AG09319 (cell line): ENCODE measurements at regions not wholly inside any gene's neighbourhood (a gene's known extent, or its start where the extent isn't known, plus 50 kb on each side); places are given as distances from the start of the nearest gene placed in this dataset.

Experiments
- DNase-seq: peaks from one replicate; pipeline ENCODE4 v3.0.0-alpha.2; 2010; ENCODE audit warnings: low read depth; ENCODE audit errors: extremely low read depth
- TF ChIP-seq, protein P1 (sequence below): IDR thresholded peaks from 2 replicates; pipeline ENCODE4 v1.5.1; 2011; ENCODE audit warnings: low read depth, mild to moderate bottlenecking, inconsistent platforms, low read length, moderate library complexity

DNA sequence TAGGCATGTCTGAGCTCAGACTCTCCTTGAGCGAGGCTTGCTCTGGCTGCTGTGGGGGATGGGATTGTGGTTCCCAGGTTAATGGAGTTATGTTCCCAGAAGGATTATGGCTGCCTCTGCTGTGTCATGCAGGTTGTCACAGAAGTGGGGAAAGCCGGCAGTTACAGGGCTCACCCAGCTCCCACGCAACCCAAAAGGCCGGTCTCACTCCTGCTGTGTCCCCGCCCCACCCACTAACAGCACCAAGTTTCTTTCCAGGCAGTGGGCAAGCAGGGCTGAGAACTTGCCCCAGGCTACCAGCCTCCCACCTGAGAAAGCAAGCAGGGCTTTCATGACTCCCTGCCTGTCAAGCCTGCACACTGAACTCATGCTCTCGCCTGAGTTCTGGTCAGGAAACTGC lies 750.5 kb downstream of the FRK start:
- DNase-seq = no peak
- TF ChIP-seq, protein P1, sequence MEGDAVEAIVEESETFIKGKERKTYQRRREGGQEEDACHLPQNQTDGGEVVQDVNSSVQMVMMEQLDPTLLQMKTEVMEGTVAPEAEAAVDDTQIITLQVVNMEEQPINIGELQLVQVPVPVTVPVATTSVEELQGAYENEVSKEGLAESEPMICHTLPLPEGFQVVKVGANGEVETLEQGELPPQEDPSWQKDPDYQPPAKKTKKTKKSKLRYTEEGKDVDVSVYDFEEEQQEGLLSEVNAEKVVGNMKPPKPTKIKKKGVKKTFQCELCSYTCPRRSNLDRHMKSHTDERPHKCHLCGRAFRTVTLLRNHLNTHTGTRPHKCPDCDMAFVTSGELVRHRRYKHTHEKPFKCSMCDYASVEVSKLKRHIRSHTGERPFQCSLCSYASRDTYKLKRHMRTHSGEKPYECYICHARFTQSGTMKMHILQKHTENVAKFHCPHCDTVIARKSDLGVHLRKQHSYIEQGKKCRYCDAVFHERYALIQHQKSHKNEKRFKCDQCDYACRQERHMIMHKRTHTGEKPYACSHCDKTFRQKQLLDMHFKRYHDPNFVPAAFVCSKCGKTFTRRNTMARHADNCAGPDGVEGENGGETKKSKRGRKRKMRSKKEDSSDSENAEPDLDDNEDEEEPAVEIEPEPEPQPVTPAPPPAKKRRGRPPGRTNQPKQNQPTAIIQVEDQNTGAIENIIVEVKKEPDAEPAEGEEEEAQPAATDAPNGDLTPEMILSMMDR = no peak

DNA sequence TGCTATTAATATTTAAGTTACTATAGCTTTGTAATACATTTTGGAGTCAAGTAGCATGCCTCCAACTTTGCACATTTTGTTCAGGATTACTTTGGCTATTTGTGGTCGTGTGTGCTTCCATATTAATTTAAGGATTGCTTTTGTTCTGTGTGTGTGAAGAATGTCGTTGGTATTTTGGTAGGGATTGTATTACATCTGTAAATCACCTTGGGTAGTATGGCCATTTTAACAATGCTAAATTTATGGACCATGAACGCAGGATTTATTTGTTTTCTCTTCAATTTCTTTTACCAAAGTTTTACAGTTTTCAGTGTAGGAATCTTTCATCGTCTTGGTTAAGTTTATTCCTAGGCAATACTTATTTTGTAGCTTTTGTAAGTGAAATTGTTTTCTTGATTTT lies 758.0 kb downstream of the FRK start:
- TF ChIP-seq, protein P1 = no peak
- no peak for DNase-seq

DNA sequence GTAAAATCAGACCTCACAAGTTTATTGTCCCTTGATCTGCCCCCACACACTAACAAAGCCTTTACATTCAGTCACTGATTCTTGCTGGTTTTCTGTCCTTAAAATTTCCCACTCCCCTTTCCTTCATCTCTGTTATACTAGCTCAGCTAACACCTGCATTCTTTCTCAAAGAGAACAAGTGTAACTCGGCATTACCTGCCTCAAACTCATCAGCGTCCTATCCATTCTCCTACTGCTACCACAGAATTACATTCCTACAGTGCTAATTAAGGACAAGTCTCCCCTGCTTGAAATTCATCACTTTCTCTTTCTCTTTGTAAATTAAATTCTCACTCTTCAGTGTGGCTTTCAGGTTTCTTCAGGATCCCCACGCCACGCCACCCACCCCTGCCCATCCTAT lies 773.2 kb downstream of the FRK start:
- DNase-seq = no peak
- TF ChIP-seq, protein P1 = no peak

DNA sequence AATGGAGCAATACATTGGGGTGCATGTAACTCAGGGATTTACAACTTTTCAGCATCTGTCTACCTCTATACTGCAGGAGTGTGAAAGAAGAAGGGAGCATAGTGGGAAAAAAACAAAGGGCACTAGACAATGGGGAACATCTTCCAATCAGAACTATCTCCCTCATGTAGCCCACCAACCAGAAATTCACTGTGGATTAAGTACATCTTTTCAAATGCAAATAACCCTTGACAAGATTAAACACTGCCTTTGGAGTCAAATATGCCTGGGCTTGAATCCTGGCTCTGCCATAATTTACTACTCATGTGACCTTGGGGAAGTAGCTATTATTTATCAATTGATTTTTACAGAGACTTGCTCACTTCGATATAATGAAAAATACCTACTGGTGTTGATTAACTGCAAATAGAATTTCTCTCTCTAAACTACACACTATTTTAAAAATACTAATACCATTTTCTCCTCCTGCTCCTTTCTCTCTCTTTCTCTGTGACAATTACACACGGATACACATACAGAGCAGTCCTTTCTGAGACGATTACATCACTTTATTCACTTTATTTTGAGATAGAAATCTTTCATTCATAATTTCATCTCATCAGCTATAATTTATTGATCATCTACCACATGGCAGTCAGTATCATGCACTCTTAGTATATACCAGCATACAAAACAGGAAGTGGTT lies 783.7 kb downstream of the FRK start:
- TF ChIP-seq, protein P1 = no peak
- no peak for DNase-seq

DNA sequence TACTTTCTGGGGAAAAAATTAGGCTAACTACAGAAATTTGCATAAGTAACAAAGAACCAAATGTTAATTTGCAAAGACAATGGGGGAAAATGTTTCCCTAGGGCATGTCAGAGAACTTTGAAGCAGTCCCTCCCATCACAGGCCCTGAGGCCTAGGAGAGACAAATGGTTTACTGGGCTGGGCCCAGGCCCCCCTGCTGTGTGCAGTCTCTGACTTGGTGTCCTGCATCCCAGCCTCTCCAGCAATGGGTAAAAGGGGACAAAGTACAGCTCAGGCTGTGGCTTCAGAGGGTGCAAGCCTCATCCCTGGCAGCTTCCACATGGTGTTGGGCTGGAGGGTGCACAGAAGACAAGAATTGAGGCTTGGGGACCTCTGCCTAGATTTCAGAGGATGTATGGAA lies 788.4 kb downstream of the FRK start:
- TF ChIP-seq, protein P1 = no peak

DNA sequence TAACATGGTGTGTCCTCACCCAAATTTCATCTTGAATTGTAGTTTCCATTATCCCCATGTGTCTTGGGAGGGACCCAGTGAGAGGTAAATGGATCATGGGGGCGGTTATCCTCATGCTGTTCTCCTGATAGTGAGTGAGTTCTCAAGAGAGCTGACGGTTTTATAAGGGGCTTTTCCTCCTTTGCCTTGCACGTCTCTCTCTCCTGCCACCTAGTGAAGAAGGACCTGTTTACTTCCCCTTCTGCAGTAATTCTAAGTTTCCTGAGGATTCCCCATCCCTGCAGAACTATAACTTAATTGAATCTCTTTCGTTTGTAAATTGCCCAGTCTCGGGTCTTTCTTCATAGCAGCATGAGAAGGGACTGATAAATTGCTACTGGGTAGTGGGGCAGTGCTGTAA lies 789.3 kb downstream of the FRK start:
- DNase-seq = no peak

More for the DNA sequence above, 788.4 kb downstream of the FRK start:
- DNase-seq = no peak

DNA sequence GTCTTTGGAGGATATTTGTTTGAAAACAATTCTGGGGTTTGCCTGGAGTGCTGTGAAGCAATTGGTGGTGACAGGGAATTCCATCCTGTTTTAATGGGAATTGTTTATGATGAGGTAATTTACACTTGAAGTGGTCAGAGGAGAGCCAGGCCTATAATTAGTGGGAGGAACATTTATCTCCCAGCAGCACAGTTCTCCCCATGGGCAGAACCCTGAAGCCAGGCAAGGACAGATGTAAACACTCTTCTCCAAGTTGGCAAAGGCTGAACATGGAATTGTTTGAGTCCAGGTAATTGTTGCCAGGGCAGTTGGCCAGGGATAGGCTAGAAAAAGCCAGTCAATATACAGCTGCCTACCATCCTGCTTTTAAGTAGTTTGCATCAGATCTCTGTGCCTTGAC lies 789.7 kb downstream of the FRK start:
- TF ChIP-seq, protein P1 = no peak
- DNase-seq = no peak

More for the DNA sequence above, 789.3 kb downstream of the FRK start:
- TF ChIP-seq, protein P1 = no peak
